Putamen (tissue), 1 donor: ENCODE measurements at regions not wholly inside any gene's neighbourhood (a gene's known extent, or its start where the extent isn't known, plus 50 kb on each side); places are given as distances from the start of the nearest gene placed in this dataset.

Experiments used
- DNase-seq: peaks from one replicate; pipeline ENCODE4 v3.0.0-alpha.2; 2016; ENCODE audit warnings: low spot score

- no peak for DNase-seq
Observed at GRCh38 chr17:77854759-77855745, 103.5 kb upstream of the TNRC6C start.

DNA sequence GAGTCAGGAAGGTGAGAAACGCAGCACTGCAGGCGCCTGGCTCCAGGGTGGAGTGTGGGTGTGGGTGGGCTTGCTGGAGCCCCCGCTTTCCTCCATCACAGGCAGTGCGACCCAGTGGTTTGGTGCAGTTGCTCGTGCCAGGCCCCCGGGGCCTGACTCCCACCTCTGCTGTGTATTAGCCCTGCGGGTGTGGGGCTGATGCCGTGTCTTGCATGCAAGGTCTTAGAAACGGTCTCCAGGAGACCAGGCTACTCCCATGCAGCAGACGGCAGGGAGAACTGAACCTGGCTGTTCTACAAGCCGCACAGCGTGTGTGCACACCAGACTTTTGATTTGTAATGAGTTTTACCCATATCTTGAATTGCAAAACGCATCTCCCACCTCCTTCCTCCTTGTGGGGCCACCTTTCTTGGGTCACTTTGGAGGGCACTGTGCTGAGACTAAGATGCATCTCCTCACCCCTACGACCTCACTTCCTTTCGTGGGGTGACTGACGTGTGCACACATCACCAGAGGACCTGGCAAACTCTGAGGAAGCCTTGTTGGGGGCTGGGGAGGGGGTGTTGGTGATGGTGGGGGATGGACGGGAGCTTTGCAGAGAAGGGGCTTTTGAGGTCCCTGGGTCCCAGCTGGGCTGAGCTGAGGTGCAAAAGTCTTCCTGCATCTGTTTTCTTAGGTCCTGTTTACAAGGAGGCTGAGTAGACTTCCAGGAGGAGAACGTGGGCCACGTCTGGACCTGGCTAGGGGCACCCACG lies 101.8 kb upstream of the TNRC6C start:
- DNase-seq: no peak

DNA sequence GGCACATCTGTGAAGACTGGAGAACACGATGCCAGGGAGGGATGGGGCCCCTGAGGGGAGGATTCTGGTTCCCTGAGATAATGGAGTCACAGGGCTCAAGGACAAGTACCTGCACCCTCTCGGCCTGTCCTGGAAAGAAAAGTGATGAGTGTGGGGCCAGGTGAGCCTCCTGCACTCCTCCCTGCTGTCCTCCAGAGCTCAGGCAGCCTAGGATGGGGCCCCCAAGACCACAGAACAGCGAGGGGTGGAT lies 101.3 kb upstream of the TNRC6C start:
- no peak for DNase-seq

GRCh38 chr17:77857613-77858012 lies 100.9 kb upstream of the TNRC6C start:
- peak; percentile 53 for DNase-seq

- DNase-seq: no peak
Observed at GRCh38 chr17:77858291-77859034, 100.0 kb upstream of the TNRC6C start.

GRCh38 chr17:77859035-77859810 lies 99.3 kb upstream of the TNRC6C start:
- DNase-seq: no peak

- no peak for DNase-seq
Observed at GRCh38 chr17:77861133-77861695, 97.3 kb upstream of the TNRC6C start.

DNA sequence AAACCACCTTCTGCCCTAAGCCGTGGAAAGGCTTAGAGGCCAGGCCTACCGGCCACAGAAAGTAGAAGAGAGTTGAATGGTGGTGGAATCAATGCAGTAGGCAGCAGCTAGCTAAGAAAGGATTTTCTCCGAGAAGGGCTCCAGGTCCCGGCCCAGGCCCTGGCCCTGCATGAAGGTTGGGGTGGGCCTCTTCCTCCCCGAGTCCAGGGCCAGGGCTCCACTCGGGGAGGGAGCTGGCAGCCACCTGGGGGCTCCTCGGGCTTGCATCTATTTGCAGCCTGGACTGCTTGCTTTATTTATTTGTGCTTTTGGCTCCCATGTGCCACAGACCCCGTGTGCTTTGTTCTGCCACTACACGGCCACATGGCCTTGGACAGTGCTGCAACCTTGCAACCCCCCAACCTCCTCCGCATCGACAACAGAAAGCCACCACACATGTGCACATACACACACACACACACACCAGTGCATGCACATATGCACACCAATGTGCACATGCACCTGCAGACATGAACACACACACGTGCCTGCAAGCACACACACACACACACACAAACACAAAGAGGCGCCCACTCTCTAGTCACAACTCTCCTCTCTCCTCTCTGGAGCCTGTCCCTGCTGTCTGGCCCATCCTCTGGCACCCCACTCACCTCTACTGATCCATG lies 96.4 kb upstream of the TNRC6C start:
- DNase-seq: no peak

- no peak for DNase-seq
Observed at GRCh38 chr17:77862890-77863813, 95.4 kb upstream of the TNRC6C start.

DNA sequence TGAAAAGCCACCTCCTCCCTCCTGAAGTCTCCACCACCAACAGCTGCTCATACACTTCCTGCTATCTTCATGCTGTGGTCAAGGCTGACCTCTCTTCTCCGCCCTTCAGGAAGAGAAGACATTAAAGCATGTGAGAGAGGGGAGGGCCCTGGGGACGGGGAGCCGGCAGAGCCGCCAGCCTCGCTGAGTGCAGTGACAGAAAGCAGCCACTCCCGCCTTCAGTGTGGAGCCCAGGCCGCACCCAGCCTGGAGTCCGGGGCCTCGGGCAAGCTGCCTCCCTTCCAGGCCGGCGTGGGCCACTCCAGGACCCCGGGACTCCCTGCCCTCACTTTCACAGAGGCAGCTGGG lies 94.7 kb upstream of the TNRC6C start:
- no peak for DNase-seq

- no peak for DNase-seq
Observed at GRCh38 chr17:77864234-77865111, 94.0 kb upstream of the TNRC6C start.

- no peak for DNase-seq
Observed at GRCh38 chr17:77865112-77865611, 93.3 kb upstream of the TNRC6C start.

DNA sequence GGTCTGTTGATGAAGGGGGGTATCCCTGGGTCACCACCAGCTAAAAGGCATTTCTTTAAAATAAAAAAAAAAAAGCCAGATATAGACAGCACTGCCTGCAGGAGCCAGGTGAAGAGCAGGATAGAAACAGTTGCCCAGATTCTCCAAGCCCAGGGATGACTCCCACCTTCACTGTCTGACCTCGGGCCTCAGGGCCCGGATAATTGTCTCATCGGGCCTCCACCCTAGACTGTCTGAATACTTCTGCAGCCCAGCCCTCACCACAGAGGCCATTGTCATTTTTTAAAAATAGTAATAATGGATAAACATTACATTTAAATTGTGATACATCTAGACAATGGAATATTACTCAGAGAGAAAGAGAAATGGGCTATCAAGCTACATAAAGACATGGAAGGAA lies 92.8 kb upstream of the TNRC6C start:
- DNase-seq: no peak

DNA sequence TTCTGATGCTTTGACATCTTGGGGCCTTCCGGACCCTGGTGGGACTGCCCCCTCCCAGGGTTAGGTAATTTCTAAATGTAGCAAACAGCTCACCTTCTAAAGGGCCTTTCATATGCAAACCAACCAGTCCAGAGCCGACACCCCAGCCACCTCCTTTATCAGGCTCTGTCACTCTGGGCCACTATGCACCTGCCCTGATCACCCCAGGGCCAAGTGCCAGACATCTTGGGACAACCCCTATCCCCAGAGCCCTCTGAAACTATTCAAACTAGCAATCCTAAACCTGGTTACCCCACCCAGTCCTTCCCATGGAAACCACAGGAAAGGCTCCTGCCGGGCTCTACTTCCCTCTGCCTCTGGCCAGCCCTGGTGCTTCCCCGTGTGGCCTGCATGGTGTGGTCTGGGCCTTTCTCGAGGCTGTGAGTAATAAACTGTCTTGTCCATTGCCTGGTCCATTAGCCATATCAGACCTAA lies 91.2 kb upstream of the TNRC6C start:
- no peak for DNase-seq

DNA sequence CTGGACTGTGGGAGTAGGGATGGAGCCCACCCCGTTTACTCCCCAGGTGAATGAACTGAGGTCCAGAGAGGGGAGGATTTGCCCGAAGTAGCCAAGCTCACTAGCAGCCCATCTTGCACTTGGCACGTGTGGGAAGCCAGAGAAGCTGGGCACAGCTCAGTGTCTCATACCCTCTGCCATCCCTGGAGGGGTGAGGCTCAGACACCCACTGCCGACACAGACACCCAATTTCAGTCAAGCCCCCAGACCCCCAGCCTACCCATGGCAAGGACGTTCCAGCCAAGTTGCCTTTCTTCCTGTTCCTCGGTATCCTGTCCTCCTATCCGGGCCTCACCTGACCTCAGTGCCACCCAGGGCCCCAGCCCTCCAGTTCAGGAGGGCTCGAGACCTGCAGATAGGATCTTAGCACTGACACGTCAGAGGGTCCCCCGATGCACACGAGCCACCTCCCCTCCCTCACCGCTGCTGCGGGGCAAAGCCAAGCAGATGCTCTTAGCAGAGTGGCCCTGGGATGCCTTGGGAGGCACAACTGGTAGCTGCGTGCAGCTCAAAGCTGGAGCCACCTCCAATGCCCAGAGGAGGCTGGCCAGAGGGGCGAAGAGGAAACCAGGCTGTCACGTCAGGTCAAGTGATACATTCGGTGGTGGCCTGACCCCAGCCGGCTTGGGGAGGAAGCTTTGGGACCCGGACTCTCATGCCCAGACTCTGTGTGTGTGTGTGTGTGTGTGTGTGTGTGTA lies 90.4 kb upstream of the TNRC6C start:
- no peak for DNase-seq

GRCh38 chr17:77869041-77869599 lies 89.4 kb upstream of the TNRC6C start:
- DNase-seq: no peak

GRCh38 chr17:77869665-77870132 lies 88.8 kb upstream of the TNRC6C start:
- no peak for DNase-seq
